Ishikawa (cell line): ENCODE measurements at regions not wholly inside any gene's neighbourhood (a gene's known extent, or its start where the extent isn't known, plus 50 kb on each side); places are given as distances from the start of the nearest gene placed in this dataset.

Experiments used
- CEBPB ChIP-seq: IDR thresholded peaks from 2 replicates; pipeline ENCODE4 v1.6.1; 2012
- CREB1 ChIP-seq: IDR thresholded peaks from 2 replicates; pipeline ENCODE4 v1.6.1; 2012; ENCODE audit warnings: low read depth
- EGR1 ChIP-seq: IDR thresholded peaks from 2 replicates; pipeline ENCODE4 v1.6.1; 2012
- EP300 ChIP-seq: IDR thresholded peaks from 2 replicates; pipeline ENCODE4 v1.6.1; 2012; ENCODE audit warnings: borderline replicate concordance
- FOXM1 ChIP-seq: IDR thresholded peaks from 2 replicates; pipeline ENCODE4 v1.6.1; 2012; ENCODE audit warnings: low read depth, borderline replicate concordance
- NFIC ChIP-seq: IDR thresholded peaks from 2 replicates; pipeline ENCODE4 v1.6.1; 2012
- RAD21 ChIP-seq: IDR thresholded peaks from 2 replicates; pipeline ENCODE4 v1.6.1; 2012; ENCODE audit warnings: low read depth
- TAF1 ChIP-seq: IDR thresholded peaks from 2 replicates; pipeline ENCODE4 v1.6.1; 2012; ENCODE audit warnings: low read depth, mild to moderate bottlenecking
- TCF12 ChIP-seq: IDR thresholded peaks from 2 replicates; pipeline ENCODE4 v1.6.1; 2012; ENCODE audit warnings: low read depth
- TEAD4 ChIP-seq: IDR thresholded peaks from 2 replicates; pipeline ENCODE4 v1.6.1; 2012
- USF1 ChIP-seq: IDR thresholded peaks from 2 replicates; pipeline ENCODE4 v1.6.1; 2012
- YY1 ChIP-seq: IDR thresholded peaks from 2 replicates; pipeline ENCODE4 v1.6.1; 2012; ENCODE audit warnings: low read depth
- ZBTB7A ChIP-seq: IDR thresholded peaks from 2 replicates; pipeline ENCODE4 v1.6.1; 2012; ENCODE audit warnings: low read depth
- TF ChIP-seq, protein P1 (sequence below): IDR thresholded peaks from 2 replicates; pipeline ENCODE4 v1.6.1; 2012
- TF ChIP-seq, protein P2 (sequence below): IDR thresholded peaks from 2 replicates; pipeline ENCODE4 v1.6.1; 2012; ENCODE audit warnings: low read depth, mild to moderate bottlenecking

GRCh38 chr14:25826105-25826504 lies 771.7 kb downstream of the NOVA1 start:
- no peak for TF ChIP-seq YY1
- no peak for TF ChIP-seq CREB1
- no peak for TF ChIP-seq TEAD4
- TF ChIP-seq NFIC = no peak
- no peak for TF ChIP-seq EP300
- TF ChIP-seq RAD21 = no peak
- TF ChIP-seq USF1 = no peak
- TF ChIP-seq CEBPB = no peak
- TF ChIP-seq TCF12 = no peak

- TF ChIP-seq YY1 (no peak), ZBTB7A (no peak), TAF1 (no peak), RAD21 (no peak), TEAD4 (no peak), CREB1 (no peak), CEBPB (no peak), USF1 (no peak), EP300 (no peak), FOXM1 (no peak), TCF12 (no peak), EGR1 (no peak), NFIC (no peak)
- TF ChIP-seq, protein P1, sequence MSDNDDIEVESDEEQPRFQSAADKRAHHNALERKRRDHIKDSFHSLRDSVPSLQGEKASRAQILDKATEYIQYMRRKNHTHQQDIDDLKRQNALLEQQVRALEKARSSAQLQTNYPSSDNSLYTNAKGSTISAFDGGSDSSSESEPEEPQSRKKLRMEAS = no peak
- TF ChIP-seq, protein P2, sequence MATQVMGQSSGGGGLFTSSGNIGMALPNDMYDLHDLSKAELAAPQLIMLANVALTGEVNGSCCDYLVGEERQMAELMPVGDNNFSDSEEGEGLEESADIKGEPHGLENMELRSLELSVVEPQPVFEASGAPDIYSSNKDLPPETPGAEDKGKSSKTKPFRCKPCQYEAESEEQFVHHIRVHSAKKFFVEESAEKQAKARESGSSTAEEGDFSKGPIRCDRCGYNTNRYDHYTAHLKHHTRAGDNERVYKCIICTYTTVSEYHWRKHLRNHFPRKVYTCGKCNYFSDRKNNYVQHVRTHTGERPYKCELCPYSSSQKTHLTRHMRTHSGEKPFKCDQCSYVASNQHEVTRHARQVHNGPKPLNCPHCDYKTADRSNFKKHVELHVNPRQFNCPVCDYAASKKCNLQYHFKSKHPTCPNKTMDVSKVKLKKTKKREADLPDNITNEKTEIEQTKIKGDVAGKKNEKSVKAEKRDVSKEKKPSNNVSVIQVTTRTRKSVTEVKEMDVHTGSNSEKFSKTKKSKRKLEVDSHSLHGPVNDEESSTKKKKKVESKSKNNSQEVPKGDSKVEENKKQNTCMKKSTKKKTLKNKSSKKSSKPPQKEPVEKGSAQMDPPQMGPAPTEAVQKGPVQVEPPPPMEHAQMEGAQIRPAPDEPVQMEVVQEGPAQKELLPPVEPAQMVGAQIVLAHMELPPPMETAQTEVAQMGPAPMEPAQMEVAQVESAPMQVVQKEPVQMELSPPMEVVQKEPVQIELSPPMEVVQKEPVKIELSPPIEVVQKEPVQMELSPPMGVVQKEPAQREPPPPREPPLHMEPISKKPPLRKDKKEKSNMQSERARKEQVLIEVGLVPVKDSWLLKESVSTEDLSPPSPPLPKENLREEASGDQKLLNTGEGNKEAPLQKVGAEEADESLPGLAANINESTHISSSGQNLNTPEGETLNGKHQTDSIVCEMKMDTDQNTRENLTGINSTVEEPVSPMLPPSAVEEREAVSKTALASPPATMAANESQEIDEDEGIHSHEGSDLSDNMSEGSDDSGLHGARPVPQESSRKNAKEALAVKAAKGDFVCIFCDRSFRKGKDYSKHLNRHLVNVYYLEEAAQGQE = no peak
Measured at GRCh38 chr14:25820368-25820767, 770.4 kb upstream of the STXBP6 start.

DNA sequence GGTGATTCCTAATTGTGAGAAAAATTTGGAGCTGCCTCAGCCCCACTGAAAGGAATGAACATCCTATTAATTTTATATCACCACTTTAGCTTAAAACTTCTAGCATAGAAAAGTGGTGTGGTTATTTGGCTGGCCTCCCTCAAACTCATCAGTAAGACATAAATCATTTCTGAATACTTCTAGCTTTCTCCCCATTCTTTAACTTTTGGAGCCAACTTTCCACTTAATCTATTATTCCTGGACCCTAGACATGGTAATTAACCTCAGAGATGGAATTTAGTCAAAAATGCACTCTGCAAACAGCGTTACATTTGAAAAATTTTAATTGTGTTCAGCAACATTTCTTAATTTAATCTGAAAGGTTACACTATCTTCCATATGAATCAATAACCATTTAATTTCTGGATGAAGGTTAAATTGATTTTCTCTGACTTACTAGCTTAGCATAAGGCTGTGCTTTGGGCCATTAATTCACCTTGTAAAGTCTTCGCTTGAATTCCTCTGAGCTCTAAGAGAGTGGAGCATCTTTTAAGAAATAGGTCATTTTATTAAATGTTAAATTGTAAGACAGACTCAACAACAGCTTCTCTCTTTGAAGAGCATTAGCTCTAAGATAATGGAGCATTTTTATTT lies 753.6 kb upstream of the STXBP6 start:
- no peak for TF ChIP-seq YY1
- TF ChIP-seq FOXM1 = peak; percentile 97
- peak; percentile 94 for TF ChIP-seq TEAD4
- peak; percentile 94 for TF ChIP-seq EP300
- peak; percentile 93 for TF ChIP-seq TCF12
- TF ChIP-seq NFIC = peak; percentile 97
- no peak for TF ChIP-seq EGR1
- no peak for TF ChIP-seq CEBPB
- TF ChIP-seq, protein P1 = no peak
- no peak for TF ChIP-seq CREB1
- no peak for TF ChIP-seq TAF1

- TF ChIP-seq FOXM1 (peak; percentile 91), EGR1 (no peak), CREB1 (peak; percentile 42), USF1 (no peak), CEBPB (no peak), TEAD4 (peak; percentile 76), YY1 (no peak), RAD21 (no peak), TAF1 (no peak), EP300 (peak; percentile 93), ZBTB7A (no peak), NFIC (peak; percentile 71), TCF12 (peak; percentile 83)
- TF ChIP-seq, protein P1 = no peak
- TF ChIP-seq, protein P2 = no peak
Measured at GRCh38 chr14:25800841-25801240, 750.9 kb upstream of the STXBP6 start.

DNA sequence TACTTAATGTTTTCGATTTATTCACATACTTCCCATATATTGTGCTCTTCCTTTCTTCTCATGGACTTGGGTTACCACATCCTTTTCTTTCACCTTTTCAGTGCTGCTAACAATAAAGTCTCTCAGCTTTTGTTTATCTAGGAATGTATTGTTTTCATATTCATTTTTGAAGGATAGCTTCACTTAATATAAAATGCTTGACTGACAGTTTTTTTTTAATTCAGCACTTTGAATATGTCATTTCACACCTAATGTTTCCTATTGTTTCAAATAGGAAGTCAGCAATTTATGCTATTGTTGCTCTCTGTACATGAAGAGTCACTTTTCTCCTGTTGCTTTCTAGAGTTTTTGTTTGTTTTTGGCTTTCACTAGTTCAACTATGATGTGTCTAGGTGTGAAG lies 738.3 kb upstream of the STXBP6 start:
- TF ChIP-seq EGR1 (no peak), RAD21 (no peak), TEAD4 (no peak), USF1 (no peak), NFIC (no peak), EP300 (no peak)
- TF ChIP-seq, protein P2 = no peak
